ENCODE measurements at regions not wholly inside any gene's neighbourhood (a gene's known extent, or its start where the extent isn't known, plus 50 kb on each side); places are given as distances from the start of the nearest gene placed in this dataset.

DNA sequence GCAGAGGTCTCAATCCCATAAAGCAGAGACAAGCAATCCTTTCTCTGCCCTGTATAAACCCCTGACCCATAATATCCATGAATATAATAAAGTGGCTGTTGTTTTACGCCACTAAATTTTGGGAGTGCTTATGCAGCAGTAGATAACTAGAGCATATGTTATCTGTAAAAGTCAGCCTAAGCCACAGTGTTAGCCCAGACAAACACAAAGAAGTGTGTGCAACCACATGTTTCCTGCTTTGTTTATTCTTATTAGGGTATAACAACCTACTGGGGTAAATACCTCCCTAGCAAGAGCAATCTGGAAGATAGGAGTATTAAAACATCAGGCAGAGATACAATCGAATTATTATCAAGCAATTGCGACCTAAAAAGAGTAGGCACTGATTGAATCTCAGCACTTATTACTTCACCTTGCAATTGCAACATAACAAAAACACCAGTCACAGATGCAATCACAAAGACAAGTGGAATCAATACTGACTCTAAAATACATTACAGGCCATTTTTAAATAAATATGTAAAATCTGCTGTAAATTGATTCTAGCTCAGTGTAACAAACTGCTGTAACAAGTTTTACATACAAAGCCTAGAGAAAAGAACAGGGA is 94.6 kb upstream of the UBE2E2 start:
- intact Hi-C loops (cut with DNase I), result no loop called here
- Histone ChIP-seq H3K27me3 (no peaks in the 10 kb centered on the region), H3K4me3 (no peak overlapping the region), H3K27ac (no peak overlapping the region), H3K36me3 (no peaks in the 10 kb centered on the region), H3K9me3 (no peaks in the 10 kb centered on the region), H3K4me1 (peaks cover 0 to 10% (median 7%) of the 10 kb centered on the region in 4 donors)
- WGBS, 2 donors, result 82 to 85% methylated on average over 3 of the region's 3 CpGs
- TF ChIP-seq EP300 (IDR thresholded peaks at IDR 0.05) (no peak), POLR2AphosphoS5 (IDR thresholded peaks at IDR 0.05) (no peak), CTCF (IDR thresholded peaks at IDR 0.05) (no peak), POLR2A (IDR thresholded peaks at IDR 0.05) (no peak)
- DNase-seq, result no peak

DNA sequence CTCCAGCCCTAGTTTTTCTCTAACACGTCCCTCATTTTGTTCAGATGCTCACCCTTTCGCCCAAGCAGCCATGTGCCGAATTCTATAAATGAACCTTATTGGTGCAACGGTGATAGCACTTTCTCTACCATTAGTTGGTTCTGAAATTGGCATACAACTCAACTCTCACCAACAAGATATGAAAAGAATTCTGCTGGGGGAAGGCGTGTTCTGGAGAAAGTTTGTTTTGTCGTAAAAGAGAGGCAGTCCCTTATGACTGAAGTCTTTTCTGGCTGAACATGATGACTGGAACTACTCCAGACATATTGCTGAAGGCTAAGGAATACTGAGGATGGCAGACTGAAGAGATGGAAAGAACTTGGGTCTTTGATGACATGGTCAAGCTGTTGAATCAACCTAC is 91.8 kb upstream of the UBE2E2 start:
- intact Hi-C loops (cut with DNase I), result no loop called here
- Histone ChIP-seq H3K27ac (no peak overlapping the region), H3K9me3 (no peaks in the 10 kb centered on the region), H3K4me3 (no peak overlapping the region), H3K4me1 (peaks cover 0 to 36% (median 34%) of the 10 kb centered on the region in 4 donors), H3K27me3 (no peaks in the 10 kb centered on the region), H3K36me3 (no peaks in the 10 kb centered on the region)
- 81 to 93% methylated on average over 6 of the region's 6 CpGs for WGBS, 2 donors
- no peak for DNase-seq
- TF ChIP-seq POLR2AphosphoS5 (IDR thresholded peaks at IDR 0.05) (no peak), EP300 (IDR thresholded peaks at IDR 0.05) (no peak), POLR2A (IDR thresholded peaks at IDR 0.05) (no peak), CTCF (IDR thresholded peaks at IDR 0.05) (no peak)

DNA sequence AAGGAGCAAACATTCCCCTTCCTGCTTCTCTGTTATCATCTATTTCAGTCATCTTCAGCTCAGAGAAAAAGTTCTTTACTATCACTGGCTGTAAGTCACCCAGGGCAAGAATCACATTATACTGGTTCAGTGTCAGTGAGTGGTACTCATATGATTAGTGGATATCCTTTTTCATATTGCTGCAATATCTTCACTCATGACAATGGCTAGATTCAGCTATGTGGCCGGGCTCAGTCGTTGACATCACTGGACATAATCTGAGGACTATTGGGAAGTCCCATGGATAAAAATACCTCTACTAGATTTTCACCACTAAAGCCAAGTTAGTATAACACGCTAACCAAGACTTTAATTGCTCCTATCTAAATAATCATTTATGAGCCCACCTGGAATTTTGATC is 91.3 kb upstream of the UBE2E2 start:
- DNase-seq, result no peak
- H3K36me3 ChIP-seq, result no peaks in the 10 kb centered on the region
- H3K4me3 ChIP-seq, result no peak overlapping the region
- no peak overlapping the region for H3K27ac ChIP-seq
- no peak for TF ChIP-seq POLR2A (IDR thresholded peaks at IDR 0.05)
- no peak for TF ChIP-seq EP300 (IDR thresholded peaks at IDR 0.05)
- intact Hi-C loops (cut with DNase I), result no loop called here
- H3K27me3 ChIP-seq, result no peaks in the 10 kb centered on the region
- 87 to 88% methylated on average over 3 of the region's 3 CpGs for WGBS, 2 donors
- H3K4me1 ChIP-seq, result peaks cover 0 to 42% (median 39%) of the 10 kb centered on the region in 4 donors
- H3K9me3 ChIP-seq, result no peaks in the 10 kb centered on the region

- WGBS, 2 donors, result 36 to 80% methylated on average over 1 of the region's 1 CpG
- H3K27ac ChIP-seq, result no peak overlapping the region
Measured at GRCh38 chr3:23112491-23112890, 90.6 kb upstream of the UBE2E2 start.

More at GRCh38 chr3:23112491-23112890, 90.6 kb upstream of the UBE2E2 start:
- DNase-seq, result no peak
- Histone ChIP-seq H3K9me3 (no peaks in the 10 kb centered on the region), H3K4me3 (no peak overlapping the region), H3K27me3 (no peaks in the 10 kb centered on the region), H3K36me3 (no peaks in the 10 kb centered on the region), H3K4me1 (peaks cover 0 to 47% (median 42%) of the 10 kb centered on the region in 4 donors)
- TF ChIP-seq POLR2A (IDR thresholded peaks at IDR 0.05), result no peak
- no peak for TF ChIP-seq EP300 (IDR thresholded peaks at IDR 0.05)
- TF ChIP-seq POLR2AphosphoS5 (IDR thresholded peaks at IDR 0.05), result no peak
- TF ChIP-seq CTCF (IDR thresholded peaks at IDR 0.05), result no peak
- intact Hi-C loops (cut with DNase I), result no loop called here
